ENCODE measurements at regions not wholly inside any gene's neighbourhood (a gene's known extent, or its start where the extent isn't known, plus 50 kb on each side); places are given as distances from the start of the nearest gene placed in this dataset.

- peak; percentile 10 to 29 for DNase-seq
- WGBS (ENCODE audit: insufficient coverage, low lambda C conversion rate), result no CpG with 5 or more reads among the region's 7 CpGs
- H3K4me3 ChIP-seq (ENCODE audit: low read length), result no peak overlapping the region
Observed at GRCh38 chr11:33542921-33543320, 157.7 kb downstream of the C11orf91 start.

GRCh38 chr11:33540946-33541915 lies 159.4 kb downstream of the C11orf91 start:
- Histone ChIP-seq H3K4me3 (ENCODE audit: low read length) (no peak overlapping the region), H3K4me1 (ENCODE audit: control insufficient read depth, insufficient read depth, low read length) (no peaks in the 10 kb centered on the region), H3K27ac (ENCODE audit: low read length) (no peak overlapping the region), H3K36me3 (ENCODE audit: control insufficient read depth, insufficient read depth, low read length) (no peaks in the 10 kb centered on the region), H3K27me3 (ENCODE audit: control insufficient read depth, insufficient read depth, low read length) (peaks cover 2% of the 10 kb centered on the region), H3K9me3 (ENCODE audit: control insufficient read depth, low read depth, low read length) (no peaks in the 10 kb centered on the region)
- WGBS (ENCODE audit: insufficient coverage, low lambda C conversion rate), result no CpG with 5 or more reads among the region's 11 CpGs
- no peak for DNase-seq

More at GRCh38 chr11:33542921-33543320, 157.7 kb downstream of the C11orf91 start:
- Histone ChIP-seq H3K27me3 (ENCODE audit: control insufficient read depth, insufficient read depth, low read length) (no peaks in the 10 kb centered on the region), H3K27ac (ENCODE audit: low read length) (no peak overlapping the region), H3K4me1 (ENCODE audit: control insufficient read depth, insufficient read depth, low read length) (no peaks in the 10 kb centered on the region), H3K9me3 (ENCODE audit: control insufficient read depth, low read depth, low read length) (no peaks in the 10 kb centered on the region), H3K36me3 (ENCODE audit: control insufficient read depth, insufficient read depth, low read length) (no peaks in the 10 kb centered on the region)

GRCh38 chr11:33540427-33540826 lies 160.2 kb downstream of the C11orf91 start:
- no peaks in the 10 kb centered on the region for H3K4me1 ChIP-seq (ENCODE audit: control insufficient read depth, insufficient read depth, low read length)
- H3K27me3 ChIP-seq (ENCODE audit: control insufficient read depth, insufficient read depth, low read length), result peaks cover 2% of the 10 kb centered on the region
- H3K4me3 ChIP-seq (ENCODE audit: low read length), result no peak overlapping the region
- DNase-seq, result no peak
- no peak overlapping the region for H3K27ac ChIP-seq (ENCODE audit: low read length)
- no peaks in the 10 kb centered on the region for H3K9me3 ChIP-seq (ENCODE audit: control insufficient read depth, low read depth, low read length)
- H3K36me3 ChIP-seq (ENCODE audit: control insufficient read depth, insufficient read depth, low read length), result no peaks in the 10 kb centered on the region

- Histone ChIP-seq H3K4me1 (ENCODE audit: control insufficient read depth, insufficient read depth, low read length) (no peaks in the 10 kb centered on the region), H3K4me3 (ENCODE audit: low read length) (no peak overlapping the region), H3K27ac (ENCODE audit: low read length) (no peak overlapping the region), H3K36me3 (ENCODE audit: control insufficient read depth, insufficient read depth, low read length) (no peaks in the 10 kb centered on the region), H3K27me3 (ENCODE audit: control insufficient read depth, insufficient read depth, low read length) (peaks cover 2% of the 10 kb centered on the region), H3K9me3 (ENCODE audit: control insufficient read depth, low read depth, low read length) (no peaks in the 10 kb centered on the region)
- WGBS (ENCODE audit: insufficient coverage, low lambda C conversion rate), result no CpG with 5 or more reads among the region's 3 CpGs
- no peak for DNase-seq
Observed at GRCh38 chr11:33539751-33540150, 160.9 kb downstream of the C11orf91 start.

GRCh38 chr11:33538726-33539125 lies 161.9 kb downstream of the C11orf91 start:
- WGBS (ENCODE audit: insufficient coverage, low lambda C conversion rate), result 92% methylated on average over 2 of the region's 2 CpGs
- Histone ChIP-seq H3K36me3 (ENCODE audit: control insufficient read depth, insufficient read depth, low read length) (no peaks in the 10 kb centered on the region), H3K27ac (ENCODE audit: low read length) (no peak overlapping the region), H3K9me3 (ENCODE audit: control insufficient read depth, low read depth, low read length) (no peaks in the 10 kb centered on the region), H3K27me3 (ENCODE audit: control insufficient read depth, insufficient read depth, low read length) (peaks cover 2% of the 10 kb centered on the region), H3K4me1 (ENCODE audit: control insufficient read depth, insufficient read depth, low read length) (no peaks in the 10 kb centered on the region), H3K4me3 (ENCODE audit: low read length) (no peak overlapping the region)
- no peak for DNase-seq

GRCh38 chr11:33536178-33536577 lies 164.4 kb downstream of the C11orf91 start:
- Histone ChIP-seq H3K4me1 (ENCODE audit: control insufficient read depth, insufficient read depth, low read length) (no peaks in the 10 kb centered on the region), H3K9me3 (ENCODE audit: control insufficient read depth, low read depth, low read length) (no peaks in the 10 kb centered on the region), H3K4me3 (ENCODE audit: low read length) (no peak overlapping the region), H3K27ac (ENCODE audit: low read length) (no peak overlapping the region), H3K27me3 (ENCODE audit: control insufficient read depth, insufficient read depth, low read length) (peaks cover 2% of the 10 kb centered on the region), H3K36me3 (ENCODE audit: control insufficient read depth, insufficient read depth, low read length) (no peaks in the 10 kb centered on the region)
- DNase-seq, result no peak
- 40% methylated on average over 1 of the region's 4 CpGs for WGBS (ENCODE audit: insufficient coverage, low lambda C conversion rate)

GRCh38 chr11:33534575-33534974 lies 166.1 kb downstream of the C11orf91 start:
- Histone ChIP-seq H3K9me3 (ENCODE audit: control insufficient read depth, low read depth, low read length) (no peaks in the 10 kb centered on the region), H3K4me1 (ENCODE audit: control insufficient read depth, insufficient read depth, low read length) (no peaks in the 10 kb centered on the region), H3K36me3 (ENCODE audit: control insufficient read depth, insufficient read depth, low read length) (no peaks in the 10 kb centered on the region), H3K4me3 (ENCODE audit: low read length) (no peak overlapping the region), H3K27me3 (ENCODE audit: control insufficient read depth, insufficient read depth, low read length) (peaks cover 2% of the 10 kb centered on the region), H3K27ac (ENCODE audit: low read length) (no peak overlapping the region)
- DNase-seq, result no peak
- no CpG with 5 or more reads among the region's 1 CpG for WGBS (ENCODE audit: insufficient coverage, low lambda C conversion rate)

- 80% methylated on average over 1 of the region's 5 CpGs for WGBS (ENCODE audit: insufficient coverage, low lambda C conversion rate)
- Histone ChIP-seq H3K9me3 (ENCODE audit: control insufficient read depth, low read depth, low read length) (no peaks in the 10 kb centered on the region), H3K36me3 (ENCODE audit: control insufficient read depth, insufficient read depth, low read length) (no peaks in the 10 kb centered on the region), H3K4me1 (ENCODE audit: control insufficient read depth, insufficient read depth, low read length) (no peaks in the 10 kb centered on the region), H3K27ac (ENCODE audit: low read length) (no peak overlapping the region), H3K27me3 (ENCODE audit: control insufficient read depth, insufficient read depth, low read length) (peaks cover 2% of the 10 kb centered on the region), H3K4me3 (ENCODE audit: low read length) (no peak overlapping the region)
- DNase-seq, result no peak
Observed at GRCh38 chr11:33533386-33534052, 167.1 kb downstream of the C11orf91 start.

- peak; percentile 5 to 20 for DNase-seq
- Histone ChIP-seq H3K9me3 (ENCODE audit: control insufficient read depth, low read depth, low read length) (no peaks in the 10 kb centered on the region), H3K4me1 (ENCODE audit: control insufficient read depth, insufficient read depth, low read length) (no peaks in the 10 kb centered on the region), H3K27ac (ENCODE audit: low read length) (no peak overlapping the region), H3K27me3 (ENCODE audit: control insufficient read depth, insufficient read depth, low read length) (peaks cover 2% of the 10 kb centered on the region), H3K4me3 (ENCODE audit: low read length) (no peak overlapping the region), H3K36me3 (ENCODE audit: control insufficient read depth, insufficient read depth, low read length) (no peaks in the 10 kb centered on the region)
- WGBS (ENCODE audit: insufficient coverage, low lambda C conversion rate), result 100% methylated on average over 1 of the region's 6 CpGs
Observed at GRCh38 chr11:33532720-33533385, 167.8 kb downstream of the C11orf91 start.

GRCh38 chr11:33532257-33532656 lies 168.4 kb downstream of the C11orf91 start:
- no peak for DNase-seq
- no peaks in the 10 kb centered on the region for H3K36me3 ChIP-seq (ENCODE audit: control insufficient read depth, insufficient read depth, low read length)
- H3K9me3 ChIP-seq (ENCODE audit: control insufficient read depth, low read depth, low read length), result no peaks in the 10 kb centered on the region
- peaks cover 2% of the 10 kb centered on the region for H3K27me3 ChIP-seq (ENCODE audit: control insufficient read depth, insufficient read depth, low read length)
- no peak overlapping the region for H3K4me3 ChIP-seq (ENCODE audit: low read length)
- H3K27ac ChIP-seq (ENCODE audit: low read length), result no peak overlapping the region
- no CpG with 5 or more reads among the region's 3 CpGs for WGBS (ENCODE audit: insufficient coverage, low lambda C conversion rate)
- no peaks in the 10 kb centered on the region for H3K4me1 ChIP-seq (ENCODE audit: control insufficient read depth, insufficient read depth, low read length)

Measured in large intestine (tissue), 3 donors.